HEK293 (cell line): ENCODE measurements at regions not wholly inside any gene's neighbourhood (a gene's known extent, or its start where the extent isn't known, plus 50 kb on each side); places are given as distances from the start of the nearest gene placed in this dataset.

ENCODE experiments used
- CTCF ChIP-seq: fragments of 450-650 bp; formaldehyde crosslinking; IDR thresholded peaks from 2 replicates; pipeline ENCODE4 v1.5.1; 2016; ENCODE audit warnings: missing biosample characterization, missing genetic modification characterization
- TCF7L2 ChIP-seq: IDR thresholded peaks from 2 replicates; pipeline ENCODE4 v1.6.1; 2011; ENCODE audit warnings: low read depth, mild to moderate bottlenecking, inconsistent platforms, low read length, moderate library complexity, borderline replicate concordance
- ZEB2 ChIP-seq: fragments of 450-650 bp; formaldehyde crosslinking; IDR thresholded peaks from 2 replicates; pipeline ENCODE4 v1.5.1; 2016; ENCODE audit warnings: missing biosample characterization, missing genetic modification characterization
- ZNF138 ChIP-seq: fragments of 450-650 bp; formaldehyde crosslinking; IDR thresholded peaks from 2 replicates; pipeline ENCODE4 v1.5.1; 2016; ENCODE audit warnings: missing biosample characterization, missing genetic modification characterization, borderline replicate concordance
- ZNF184 ChIP-seq: fragments of 450-650 bp; IDR thresholded peaks from 2 replicates; pipeline ENCODE4 v1.5.1; 2018; ENCODE audit warnings: missing biosample characterization, mild to moderate bottlenecking, missing genetic modification characterization
- ZNF280C ChIP-seq: fragments of 450-650 bp; formaldehyde crosslinking; IDR thresholded peaks from 2 replicates; pipeline ENCODE4 v1.5.1; 2016; ENCODE audit warnings: missing biosample characterization, missing genetic modification characterization
- ZNF580 ChIP-seq: fragments of 450-650 bp; formaldehyde crosslinking; IDR thresholded peaks from 2 replicates; pipeline ENCODE4 v1.5.1; 2016; ENCODE audit warnings: missing biosample characterization, missing genetic modification characterization
- ZNF626 ChIP-seq: fragments of 450-650 bp; sonication (Bioruptor Pico); formaldehyde crosslinking; IDR thresholded peaks from 2 replicates; pipeline ENCODE4 v1.5.1; 2018; ENCODE audit warnings: missing biosample characterization, missing genetic modification characterization, inconsistent platforms

GRCh38 chr12:40598073-40598472, 94.2 kb upstream of the CNTN1 start:
- TF ChIP-seq TCF7L2 (no peak), CTCF (no peak), ZNF580 (no peak), ZNF138 (tag by site-specific recombination) (no peak), ZNF184 (tag by site-specific recombination) (no peak), ZEB2 (tag by site-specific recombination) (no peak), ZNF626 (tag by site-specific recombination) (no peak), ZNF280C (tag by site-specific recombination) (no peak)
